ENCODE measurements at regions not wholly inside any gene's neighbourhood (a gene's known extent, or its start where the extent isn't known, plus 50 kb on each side); places are given as distances from the start of the nearest gene placed in this dataset.

DNA sequence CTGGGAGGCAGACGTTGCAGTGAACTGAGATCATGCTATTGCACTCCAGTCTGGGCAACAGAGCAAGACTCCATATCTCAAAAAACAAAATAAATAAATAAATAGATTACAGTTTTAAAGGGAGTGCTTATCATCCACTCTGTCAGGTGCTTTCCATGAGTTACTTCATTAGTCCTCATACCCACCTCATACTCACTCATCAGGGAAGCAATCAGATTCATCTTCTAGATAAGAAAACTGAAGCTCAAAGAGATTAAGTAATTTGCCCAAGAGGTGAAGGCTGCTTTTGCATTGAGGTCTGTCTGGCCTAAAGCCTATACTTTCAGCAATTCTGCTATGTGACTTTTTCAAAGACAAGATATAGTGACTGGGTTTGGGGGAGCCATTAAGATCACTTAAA, 101.0 kb downstream of the RASSF10 start:
- TF ChIP-seq CTCF (IDR thresholded peaks at IDR 0.05) (no peak), POLR2A (IDR thresholded peaks at IDR 0.05) (no peak)

Measured in vagina (tissue), 2 donors.